SU-DHL-6 (cell line): ENCODE measurements at regions not wholly inside any gene's neighbourhood (a gene's known extent, or its start where the extent isn't known, plus 50 kb on each side); places are given as distances from the start of the nearest gene placed in this dataset.

ENCODE experiments used
- CTCF ChIP-seq: fragments of 200-600 bp; sonication (generic); IDR thresholded peaks from one replicate; pipeline ENCODE4 v1.5.1; 2017; ENCODE audit warnings: antibody characterized with exemption, mild to moderate bottlenecking, low read length, moderate library complexity; ENCODE audit not compliant: insufficient read depth, poor library complexity, severe bottlenecking
- EZH2phosphoT487 ChIP-seq: fragments of 200-600 bp; sonication (generic), shearing (Covaris generic); conservative IDR thresholded peaks from 2 replicates; pipeline ENCODE4 v1.6.1; 2018; ENCODE audit warnings: mild to moderate bottlenecking, antibody characterized with exemption, low read length, moderate library complexity, mixed read lengths

- TF ChIP-seq CTCF (no peak), EZH2phosphoT487 (no peak)
These were observed 192.5 kb upstream of the PDE3A start for GRCh38 chr12:20175704-20176388.
